ENCODE measurements at regions not wholly inside any gene's neighbourhood (a gene's known extent, or its start where the extent isn't known, plus 50 kb on each side); places are given as distances from the start of the nearest gene placed in this dataset. TPM values are rescaled to one million over a fixed set of nuclear protein-coding genes. Genes with fewer than 3 reads are reported as not detected.

GRCh38 chrX:137101273-137101990, 67.6 kb upstream of the GPR101 start:
- H3K4me3 ChIP-seq = no peak overlapping the region
- no peak overlapping the region for H3K27ac ChIP-seq
- TF ChIP-seq CTCF (IDR thresholded peaks at IDR 0.05) = no peak
- no peak for TF ChIP-seq EZH2 (IDR thresholded peaks at IDR 0.05)
- no peak for TF ChIP-seq EZH2phosphoT487 (IDR thresholded peaks at IDR 0.05)
- H3K4me1 Mint-ChIP-seq = peaks cover 13% of the 10 kb centered on the region
- no peaks in the 10 kb centered on the region for H3K27me3 ChIP-seq
- no peaks in the 10 kb centered on the region for H3F3A ChIP-seq (ENCODE audit: low read depth)
- no peak overlapping the region for H3K27ac Mint-ChIP-seq
- H3K36me3 ChIP-seq = no peaks in the 10 kb centered on the region
- no peak overlapping the region for H3K9ac ChIP-seq
- H2AFZ ChIP-seq (replicated peaks) = no peak overlapping the region
- H3K9me3 ChIP-seq (ENCODE audit: low read depth) = no peaks in the 10 kb centered on the region
- no peaks in the 10 kb centered on the region for H3K36me3 Mint-ChIP-seq
- peaks cover 4% of the 10 kb centered on the region for H3K9me3 Mint-ChIP-seq
- no peak overlapping the region for H3K4me3 Mint-ChIP-seq
- DNase-seq (ENCODE audit: low spot score) = no peak
- H3K4me1 ChIP-seq = peaks cover 12% of the 10 kb centered on the region
- peaks cover 2% of the 10 kb centered on the region for H3K27me3 Mint-ChIP-seq (ENCODE audit: insufficient read depth, low read depth)
- no peak overlapping the region for H3K4me2 ChIP-seq
- no peaks in the 10 kb centered on the region for H4K20me1 ChIP-seq (ENCODE audit: low read depth)
- H3K79me2 ChIP-seq (ENCODE audit: low read depth) = no peaks in the 10 kb centered on the region

Small RNA genes in the stretch of these regions (small RNA-seq; reads per million reads assigned to genes)
- not detected for gene AL355309.1
